ENCODE measurements at regions not wholly inside any gene's neighbourhood (a gene's known extent, or its start where the extent isn't known, plus 50 kb on each side); places are given as distances from the start of the nearest gene placed in this dataset.

- no peak for DNase-seq (ENCODE audit: low read depth in 2 of 2)
These were observed 123.6 kb downstream of the PRLHR start for GRCh38 chr10:118471863-118472262.

GRCh38 chr10:118470470-118470869 lies 125.0 kb downstream of the PRLHR start:
- no peak for DNase-seq (ENCODE audit: low read depth in 2 of 2)

GRCh38 chr10:118467200-118467599 lies 125.1 kb upstream of the FAM204A start:
- DNase-seq (ENCODE audit: low read depth in 2 of 2): no peak

GRCh38 chr10:118465300-118465874 lies 123.3 kb upstream of the FAM204A start:
- no peak for DNase-seq (ENCODE audit: low read depth in 2 of 2)

- no peak for DNase-seq (ENCODE audit: low read depth in 2 of 2)
These were observed 121.6 kb upstream of the FAM204A start for GRCh38 chr10:118463740-118464139.

- no peak for DNase-seq (ENCODE audit: low read depth in 2 of 2)
These were observed 120.3 kb upstream of the FAM204A start for GRCh38 chr10:118462401-118462800.

GRCh38 chr10:118459642-118460193 lies 117.6 kb upstream of the FAM204A start:
- DNase-seq (ENCODE audit: low read depth in 2 of 2): peak; percentile 28 to 59

GRCh38 chr10:118458957-118459641 lies 117.0 kb upstream of the FAM204A start:
- no peak for DNase-seq (ENCODE audit: low read depth in 2 of 2)

- no peak for DNase-seq (ENCODE audit: low read depth in 2 of 2)
These were observed 115.8 kb upstream of the FAM204A start for GRCh38 chr10:118457824-118458428.

- DNase-seq (ENCODE audit: low read depth in 2 of 2): no peak
These were observed 113.1 kb upstream of the FAM204A start for GRCh38 chr10:118455181-118455695.

- DNase-seq (ENCODE audit: low read depth in 2 of 2): no peak
These were observed 112.1 kb upstream of the FAM204A start for GRCh38 chr10:118454211-118454610.

- no peak for DNase-seq (ENCODE audit: low read depth in 2 of 2)
These were observed 110.0 kb upstream of the FAM204A start for GRCh38 chr10:118452098-118452497.

- DNase-seq (ENCODE audit: low read depth in 2 of 2): no peak
These were observed 107.4 kb upstream of the FAM204A start for GRCh38 chr10:118449521-118449920.

- no peak for DNase-seq (ENCODE audit: low read depth in 2 of 2)
These were observed 106.6 kb upstream of the FAM204A start for GRCh38 chr10:118448744-118449143.

GRCh38 chr10:118447478-118448270 lies 105.5 kb upstream of the FAM204A start:
- DNase-seq (ENCODE audit: low read depth in 2 of 2): no peak

GRCh38 chr10:118445535-118445934 lies 103.4 kb upstream of the FAM204A start:
- DNase-seq (ENCODE audit: low read depth in 2 of 2): no peak

- no peak for DNase-seq (ENCODE audit: low read depth in 2 of 2)
These were observed 101.9 kb upstream of the FAM204A start for GRCh38 chr10:118444069-118444468.

- no peak for DNase-seq (ENCODE audit: low read depth in 2 of 2)
These were observed 99.9 kb upstream of the FAM204A start for GRCh38 chr10:118442032-118442431.

GRCh38 chr10:118439824-118440223 lies 97.7 kb upstream of the FAM204A start:
- no peak for DNase-seq (ENCODE audit: low read depth in 2 of 2)

- DNase-seq (ENCODE audit: low read depth in 2 of 2): no peak
These were observed 94.6 kb upstream of the FAM204A start for GRCh38 chr10:118436742-118437141.

- DNase-seq (ENCODE audit: low read depth in 2 of 2): no peak
These were observed 88.1 kb upstream of the FAM204A start for GRCh38 chr10:118430190-118430589.
